DMS153 treated with DMSO at 0.1 percent for 48 hours (cell line): ENCODE measurements at regions not wholly inside any gene's neighbourhood (a gene's known extent, or its start where the extent isn't known, plus 50 kb on each side); places are given as distances from the start of the nearest gene placed in this dataset.
"Not testable (repeated sequence)": the region's sequence is repeated elsewhere in the genome, so short reads cannot be mapped to it uniquely, and the experiment has no call there.

ENCODE experiments used
- DNase-seq: peaks from one replicate; lab custom pipeline; 2025; ENCODE audit not compliant: unreplicated experiment; lab: John Stamatoyannopoulos, UW

GRCh38 chr18:65671621-65672415 is 79.0 kb upstream of the CDH7 start:
- no peak for DNase-seq

- DNase-seq: not testable (repeated sequence)
Observed at GRCh38 chr18:65670145-65670544, 80.7 kb upstream of the CDH7 start.

- no peak for DNase-seq
Observed at GRCh38 chr18:65661391-65661790, 89.4 kb upstream of the CDH7 start.

DNA sequence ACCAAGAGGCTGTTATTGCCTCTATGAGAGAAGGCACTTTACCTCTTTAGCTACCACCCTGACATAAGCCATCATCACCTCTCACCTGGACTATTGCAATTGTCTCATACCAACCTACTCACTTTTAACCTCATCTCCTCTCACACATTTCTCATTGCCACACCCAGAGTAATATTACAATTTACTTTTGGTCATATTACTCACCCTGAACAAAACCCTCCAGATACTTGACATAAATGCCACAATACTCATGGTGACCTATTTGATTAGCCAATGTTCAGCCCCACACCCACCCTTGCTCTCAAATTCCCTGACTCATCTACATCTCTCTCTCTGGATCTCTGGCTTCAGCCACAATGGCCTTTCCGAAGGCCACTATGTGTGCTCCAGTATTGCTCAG is 90.9 kb upstream of the CDH7 start:
- DNase-seq: no peak

DNA sequence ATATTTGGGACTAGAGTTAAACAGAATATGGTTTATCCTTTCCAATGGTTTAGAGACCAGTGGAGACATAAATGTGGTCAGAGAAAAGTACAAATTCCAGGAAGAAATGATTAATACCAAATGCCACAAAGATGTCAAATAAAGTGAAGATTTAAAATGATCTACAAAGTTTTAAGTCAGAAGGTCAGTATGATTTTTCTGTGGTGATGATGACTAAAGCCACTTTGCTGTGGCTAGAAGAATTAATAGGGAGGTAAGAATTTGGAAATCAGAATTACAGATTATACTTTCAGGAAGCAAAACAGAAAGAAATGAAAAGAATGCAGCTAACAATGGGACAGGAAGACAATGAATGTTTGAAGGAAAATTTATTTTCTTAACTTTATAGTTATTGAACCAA is 91.5 kb upstream of the CDH7 start:
- DNase-seq: no peak

- DNase-seq: no peak
Observed at GRCh38 chr18:65651192-65651591, 99.6 kb upstream of the CDH7 start.

DNA sequence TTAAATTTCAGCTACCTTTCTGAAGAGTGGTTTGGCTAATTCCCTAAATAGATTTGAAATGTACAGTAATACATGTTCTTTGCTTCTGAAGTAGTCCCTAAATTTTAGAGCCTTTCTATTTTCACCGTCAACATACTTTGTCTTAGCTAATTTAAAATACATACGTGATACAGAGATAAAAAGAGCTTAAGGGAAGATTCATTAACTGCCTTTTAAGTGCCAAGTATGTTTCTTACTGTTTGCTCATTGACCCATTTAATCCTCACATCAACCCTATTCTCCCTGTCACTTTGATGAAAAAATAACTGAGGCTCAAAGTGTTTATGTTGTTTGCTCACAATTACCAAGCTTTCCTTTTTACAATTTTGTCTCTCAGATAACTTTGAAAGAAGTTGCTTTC is 118.6 kb upstream of the CDH7 start:
- no peak for DNase-seq

DNA sequence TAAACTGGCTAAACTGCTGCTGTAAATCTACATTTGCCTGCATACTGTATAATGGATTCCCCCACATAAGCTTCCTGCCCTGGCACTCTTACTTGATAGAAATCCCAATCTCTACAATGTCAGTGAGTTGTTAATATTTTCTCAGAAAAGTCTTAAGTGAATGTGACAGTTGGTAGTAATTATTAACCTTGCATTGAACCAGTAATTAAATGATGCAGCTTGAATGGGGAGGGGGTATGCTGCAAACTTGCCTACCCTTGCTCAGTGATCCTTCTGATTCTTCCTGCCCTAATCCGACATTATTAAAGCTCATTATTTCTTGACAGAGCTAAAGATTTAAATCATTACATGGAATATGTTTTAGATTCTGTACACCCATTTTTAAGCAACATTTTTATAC is 119.0 kb upstream of the CDH7 start:
- no peak for DNase-seq

DNA sequence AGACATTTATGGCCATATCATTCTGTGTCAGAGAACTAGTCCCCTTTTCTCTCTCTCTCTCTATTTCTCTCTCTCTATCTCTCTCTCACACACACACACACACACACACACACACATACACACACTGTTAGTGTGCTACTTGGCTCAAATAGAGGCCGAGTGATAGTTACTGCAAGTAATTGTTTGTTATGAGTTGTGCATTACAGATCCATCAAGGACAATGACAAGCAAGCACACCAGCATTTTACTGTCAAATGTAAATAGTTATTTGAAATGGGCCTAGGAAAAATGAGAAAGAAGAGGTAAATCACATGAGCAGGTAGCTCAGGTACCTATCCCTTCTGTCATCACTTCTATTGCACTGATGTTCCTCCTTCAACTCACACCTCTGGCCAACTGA is 122.4 kb upstream of the CDH7 start:
- no peak for DNase-seq

DNA sequence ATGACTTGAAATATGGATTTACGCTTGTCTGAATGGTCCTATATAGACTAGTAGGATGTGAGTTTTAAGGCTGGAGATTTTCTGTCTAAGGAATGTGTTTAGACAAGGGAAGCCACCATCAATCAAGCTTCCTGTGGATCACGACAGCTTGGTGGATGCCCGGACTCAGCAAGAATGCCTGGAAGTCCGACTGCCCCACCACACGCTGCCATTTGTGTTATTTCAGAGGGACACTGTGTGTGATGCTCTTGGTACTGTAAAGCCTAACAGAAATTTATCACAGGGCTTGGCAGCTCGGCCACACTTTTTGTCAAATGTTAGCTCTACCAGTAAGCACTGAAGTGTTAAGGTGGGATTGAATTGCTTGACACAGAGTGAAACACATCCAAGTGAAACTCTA is 127.1 kb upstream of the CDH7 start:
- no peak for DNase-seq

- no peak for DNase-seq
Observed at GRCh38 chr18:65622436-65622835, 128.4 kb upstream of the CDH7 start.

DNA sequence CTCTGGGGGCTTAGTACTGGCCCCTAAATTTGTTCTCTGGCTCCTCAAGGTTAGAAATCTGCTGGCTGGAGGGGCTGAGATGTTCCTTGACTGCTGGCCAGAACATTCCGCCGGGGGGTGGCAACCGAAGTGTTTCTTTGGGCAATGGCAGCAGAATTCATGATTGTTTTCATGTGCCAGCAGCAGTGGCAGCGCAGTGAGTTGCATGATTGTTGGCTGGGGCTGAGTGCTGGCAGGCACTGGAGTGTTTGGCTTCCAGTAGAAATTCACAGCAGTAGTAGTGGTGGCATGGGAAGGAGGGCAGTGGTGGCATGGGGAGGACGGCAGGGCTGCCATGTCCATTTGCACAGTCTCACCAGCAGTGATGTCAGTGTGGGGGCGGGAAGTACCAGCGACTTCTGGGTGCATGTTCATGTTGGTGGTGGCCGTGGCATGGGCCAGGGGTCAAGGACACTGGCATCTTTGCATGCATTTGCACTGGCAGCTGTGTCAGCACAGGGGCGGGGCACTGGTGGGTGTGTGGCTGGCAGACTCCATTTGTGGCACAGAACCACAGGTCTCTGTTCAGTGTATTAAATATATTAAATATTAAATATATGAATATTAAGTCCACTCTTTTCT is 130.6 kb upstream of the CDH7 start:
- DNase-seq: no peak

GRCh38 chr18:65610939-65611338 is 139.9 kb upstream of the CDH7 start:
- no peak for DNase-seq

DNA sequence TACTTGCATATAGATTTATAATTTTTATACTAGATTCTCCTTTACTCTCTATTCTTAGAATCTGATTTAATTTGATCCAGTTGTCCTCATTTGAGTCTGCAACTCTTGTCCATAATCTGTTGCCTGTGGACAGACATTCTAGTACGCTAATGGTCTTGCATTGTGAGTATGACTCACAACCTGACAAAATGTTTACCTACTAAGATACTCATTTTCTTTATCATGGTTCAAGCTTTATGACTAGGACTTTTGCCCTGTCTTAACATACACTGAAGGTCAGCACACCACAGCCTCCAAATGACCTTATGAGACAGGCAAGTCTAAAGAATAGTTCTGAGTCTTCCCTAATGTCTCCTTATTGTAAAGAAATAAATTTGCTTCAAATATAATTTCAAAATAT is 142.3 kb upstream of the CDH7 start:
- no peak for DNase-seq

- no peak for DNase-seq
Observed at GRCh38 chr18:65607161-65607560, 143.7 kb upstream of the CDH7 start.

DNA sequence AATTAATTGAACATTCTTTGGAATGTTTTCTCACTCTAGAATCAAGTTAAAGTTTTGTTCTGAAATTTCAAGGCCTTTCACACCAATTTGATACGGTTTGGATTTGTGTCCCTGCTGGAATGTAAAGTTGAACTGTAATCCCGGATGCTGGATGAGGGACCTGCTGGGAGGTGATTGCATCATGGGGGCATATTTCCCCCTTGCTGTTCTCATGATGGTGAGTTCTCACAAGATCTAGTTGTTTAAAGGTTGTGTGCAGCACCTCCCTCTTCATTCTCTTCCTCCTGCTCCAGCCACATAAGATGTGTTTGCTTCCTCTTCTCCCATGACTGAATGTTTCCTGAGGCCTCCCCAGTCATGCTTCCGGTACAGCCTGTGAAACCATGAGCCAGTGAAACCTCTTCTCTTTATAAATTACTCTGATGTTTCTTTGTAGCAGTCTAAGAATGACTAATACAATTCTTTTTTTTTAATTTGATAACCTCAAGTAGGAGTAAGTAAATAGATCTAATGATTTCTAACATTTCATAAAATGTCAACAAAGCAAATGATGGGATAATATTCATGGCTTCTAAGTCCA is 144.2 kb upstream of the CDH7 start:
- no peak for DNase-seq

DNA sequence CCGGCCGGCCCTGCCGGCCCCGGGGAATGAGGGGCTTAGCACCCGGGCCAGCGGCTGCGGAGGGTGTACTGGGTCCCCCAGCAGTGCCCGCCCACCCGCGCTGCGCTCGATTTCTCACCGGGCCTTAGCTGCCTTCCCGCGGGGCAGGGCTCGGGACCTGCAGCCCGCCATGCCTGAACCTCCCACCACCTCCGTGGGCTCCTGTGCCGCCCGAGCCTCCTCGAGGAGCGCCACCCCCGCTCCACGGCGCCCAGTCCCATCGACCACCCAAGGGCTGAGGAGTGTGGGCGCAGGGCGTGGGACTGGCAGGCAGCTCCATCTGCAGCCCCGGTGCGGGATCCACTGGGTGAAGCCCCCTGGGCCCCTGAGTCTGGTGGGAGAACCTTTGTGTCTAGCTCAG is 145.5 kb upstream of the CDH7 start:
- not testable (repeated sequence) for DNase-seq

GRCh38 chr18:65601775-65602174 is 149.0 kb upstream of the CDH7 start:
- no peak for DNase-seq

DNA sequence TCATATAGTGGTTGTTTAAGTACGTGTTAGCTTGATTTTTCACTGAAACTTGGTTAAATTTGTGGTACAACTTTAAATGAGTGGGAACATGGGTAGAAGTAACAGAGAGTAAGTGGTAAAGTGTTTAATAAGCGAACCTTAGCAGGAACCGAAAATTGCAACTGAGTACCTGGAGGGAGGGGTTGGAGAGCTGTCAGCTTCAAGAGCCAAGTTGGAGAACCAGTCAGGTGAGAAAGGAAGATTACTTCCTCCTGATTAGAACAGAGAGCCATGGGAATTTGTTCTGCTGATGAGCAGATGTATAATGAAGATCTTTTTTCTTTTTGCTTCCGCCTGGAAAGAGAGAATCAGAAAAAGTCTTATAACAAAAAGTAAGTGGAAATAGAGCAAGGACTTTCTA is 158.4 kb upstream of the CDH7 start:
- DNase-seq: no peak

GRCh38 chr18:65587491-65587890 is 163.3 kb upstream of the CDH7 start:
- DNase-seq: no peak

DNA sequence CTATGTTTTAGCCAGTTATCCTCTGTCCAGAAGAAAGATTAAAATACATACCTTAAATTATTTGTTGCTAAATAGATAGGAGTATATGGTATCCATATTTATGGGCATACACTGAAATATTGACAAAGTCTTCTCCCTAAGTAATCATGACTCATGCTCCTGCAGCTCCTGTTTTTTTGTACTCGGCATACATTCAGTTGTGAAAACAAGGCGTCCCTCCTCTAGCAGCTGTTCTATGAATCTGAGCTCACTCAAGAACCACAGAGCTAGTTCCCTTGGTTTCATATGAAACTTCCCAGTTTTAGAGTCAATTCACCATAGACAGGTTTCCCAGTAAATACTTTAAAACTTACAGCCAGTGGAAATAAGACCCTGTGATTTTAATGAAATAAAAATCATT is 168.7 kb upstream of the CDH7 start:
- DNase-seq: not testable (repeated sequence)

- no peak for DNase-seq
Observed at GRCh38 chr18:65568866-65569265, 181.9 kb upstream of the CDH7 start.

GRCh38 chr18:65567372-65567771 is 183.4 kb upstream of the CDH7 start:
- DNase-seq: no peak
